HCT116 (cell line): ENCODE measurements at regions not wholly inside any gene's neighbourhood (a gene's known extent, or its start where the extent isn't known, plus 50 kb on each side); places are given as distances from the start of the nearest gene placed in this dataset.
"Not testable (repeated sequence)": the region's sequence is repeated elsewhere in the genome, so short reads cannot be mapped to it uniquely, and the experiment has no call there.

Source experiments
- ATAC-seq: fragments of 200-7000 bp; cut with Tn5 transposase; 2 replicates; pipeline ENCODE4 v1.9.1; 2020; ENCODE audit warnings: mild to moderate bottlenecking, moderate library complexity
- BruUV-seq: library from RNA; stranded (reverse); fragments of 400-500 nt; replicated peaks from 2 replicates; lab custom pipeline; 2021; lab: Mats Ljungman, UMichigan
- CTCF ChIA-PET: fragments of 300-600 bp; sonication (Branson Sonifier 250); formaldehyde crosslinking; loops from one replicate; lab custom pipeline; 2021; ENCODE audit warnings: antibody characterized with exemption; lab: Charles Lee
- POLR2A ChIA-PET: fragments of 300-600, 350-600 bp; sonication (Branson Sonifier 250); formaldehyde crosslinking; loops from one replicate; lab custom pipeline; 2021; ENCODE audit warnings: antibody characterized with exemption; lab: Charles Lee
- RAD21 ChIA-PET, 2 experiments: fragments of 300-600 bp; sonication (Branson Sonifier 250); formaldehyde crosslinking; loops; one replicate each; lab custom pipeline; 2023; ENCODE audit warnings: low total read pairs in 2 of 2; ENCODE audit not compliant: uncharacterized antibody in 2 of 2, unreplicated experiment in 2 of 2, low non-redundant PET in 1 of 2; lab: Charles Lee
- DNase-seq: peaks from one replicate; pipeline ENCODE4 v3.0.0-alpha.2; 2010; ENCODE audit warnings: low read depth, low spot score
- H2AFZ ChIP-seq: fragments of 200-600 bp; shearing (Covaris generic), sonication (generic); 2 replicates; pipeline ENCODE4 v1.6.1; 2017; ENCODE audit warnings: low read depth, mixed run types, mixed read lengths, antibody characterized with exemption, low read length; ENCODE audit not compliant: poor library complexity, severe bottlenecking
- H3K27ac ChIP-seq: 2 replicates; pipeline ENCODE4 v1.5.1; 2012; ENCODE audit warnings: low read depth, low read length
- H3K27me3 ChIP-seq: fragments of 200-600 bp; sonication (generic); 2 replicates; pipeline ENCODE4 v1.6.1; 2016; ENCODE audit warnings: mixed run types, low read length, mixed read lengths; ENCODE audit not compliant: insufficient read depth
- H3K36me3 ChIP-seq, 2 experiments: fragments of 200-500 bp in 1 of 2; fragments of 200-600 bp in 1 of 2; sonication (Bioruptor generic) in 1 of 2; sonication (generic) in 1 of 2; 2 replicates each; pipeline versions ENCODE4 v1.5.1 to v1.6.1; 2014 to 2016; ENCODE audit warnings: low read length in 2 of 2, inconsistent platforms in 1 of 2, mixed read lengths in 1 of 2, mixed run types in 1 of 2; ENCODE audit not compliant: insufficient read depth in 2 of 2, control insufficient read depth in 1 of 2
- H3K4me1 ChIP-seq, 2 experiments: fragments of 200-600 bp in 1 of 2; sonication (generic) in 1 of 2; 2 replicates each; pipeline versions ENCODE4 v1.5.1 to v1.6.1; 2012 to 2017; ENCODE audit warnings: low read length in 2 of 2, inconsistent platforms in 1 of 2, mild to moderate bottlenecking in 1 of 2, mixed read lengths in 1 of 2, mixed run types in 1 of 2, moderate library complexity in 1 of 2; ENCODE audit not compliant: insufficient read depth in 2 of 2, control insufficient read depth in 1 of 2
- H3K4me2 ChIP-seq: fragments of 200-600 bp; sonication (generic); 2 replicates; pipeline ENCODE4 v1.6.1; 2017; ENCODE audit warnings: mixed run types, low read length, mixed read lengths
- H3K4me3 ChIP-seq, 2 experiments: fragments of 200-600 bp in 1 of 2; sonication (generic) in 1 of 2; replicated peaks in 1 of 2; 2 replicates each; pipeline ENCODE4 v1.5.1; 2011 to 2016; ENCODE audit warnings: low read length in 2 of 2, control low read depth in 1 of 2, low read depth in 1 of 2, mild to moderate bottlenecking in 1 of 2, mixed read lengths in 1 of 2, mixed run types in 1 of 2
- H3K79me2 ChIP-seq: fragments of 200-600 bp; sonication (generic); 2 replicates; pipeline ENCODE4 v1.6.1; 2017; ENCODE audit warnings: mild to moderate bottlenecking, mixed run types, low read length, moderate library complexity, mixed read lengths; ENCODE audit not compliant: insufficient read depth
- H3K9ac ChIP-seq: fragments of 200-600 bp; sonication (generic); 2 replicates; pipeline ENCODE4 v1.6.1; 2016; ENCODE audit warnings: low read length, mixed read lengths
- H3K9me2 ChIP-seq: fragments of 200-600 bp; sonication (generic), shearing (Covaris generic); 2 replicates; pipeline ENCODE4 v1.6.1; 2017; ENCODE audit warnings: mixed run types, mild to moderate bottlenecking, moderate library complexity; ENCODE audit not compliant: insufficient read depth
- H3K9me3 ChIP-seq, 2 experiments: fragments of 200-500 bp in 1 of 2; fragments of 200-600 bp in 1 of 2; sonication (Bioruptor generic) in 1 of 2; sonication (generic) in 1 of 2; 2 replicates each; pipeline ENCODE4 v1.6.1; 2014 to 2017; ENCODE audit warnings: low read length in 2 of 2, mixed read lengths in 2 of 2, inconsistent platforms in 1 of 2, low read depth in 1 of 2, mild to moderate bottlenecking in 1 of 2, mixed run types in 1 of 2, moderate library complexity in 1 of 2; ENCODE audit not compliant: control insufficient read depth in 1 of 2, insufficient read depth in 1 of 2
- H4K20me1 ChIP-seq: fragments of 200-600 bp; sonication (generic), shearing (Covaris generic); 2 replicates; pipeline ENCODE4 v1.6.1; 2017; ENCODE audit warnings: mixed run types, mild to moderate bottlenecking, moderate library complexity; ENCODE audit not compliant: insufficient read depth
- intact Hi-C: fragments of 100-400 bp; cut with micrococcal nuclease; formaldehyde crosslinking; loops from 2 replicates; pipeline ENCODE4 v1.10.0; 2022

- H3K79me2 ChIP-seq, H3K9me3 ChIP-seq, H2AFZ ChIP-seq, RAD21 ChIA-PET, intact Hi-C loops, H3K27ac ChIP-seq, CTCF ChIA-PET, H3K4me2 ChIP-seq, H3K9me2 ChIP-seq, ATAC-seq, H3K9ac ChIP-seq, H4K20me1 ChIP-seq, POLR2A ChIA-PET, H3K36me3 ChIP-seq, H3K4me3 ChIP-seq, H3K4me1 ChIP-seq, H3K27me3 ChIP-seq, DNase-seq, BruUV-seq: not testable (repeated sequence)
These were observed 135.2 kb downstream of the FAM72B start for GRCh38 chr1:121048769-121049443.

GRCh38 chr1:121050097-121050496, 134.0 kb downstream of the FAM72B start:
- H3K9me3 ChIP-seq, H3K4me3 ChIP-seq, ATAC-seq, H3K27ac ChIP-seq, H3K4me1 ChIP-seq, POLR2A ChIA-PET, H2AFZ ChIP-seq, H3K4me2 ChIP-seq, H4K20me1 ChIP-seq, RAD21 ChIA-PET, H3K9ac ChIP-seq, DNase-seq, H3K27me3 ChIP-seq, H3K36me3 ChIP-seq, BruUV-seq, H3K9me2 ChIP-seq, CTCF ChIA-PET, H3K79me2 ChIP-seq, intact Hi-C loops: not testable (repeated sequence)

GRCh38 chr1:121051161-121051790, 132.9 kb downstream of the FAM72B start:
- ATAC-seq, intact Hi-C loops, H3K36me3 ChIP-seq, H3K27me3 ChIP-seq, H3K9me2 ChIP-seq, H4K20me1 ChIP-seq, DNase-seq, H3K4me1 ChIP-seq, H3K79me2 ChIP-seq, POLR2A ChIA-PET, RAD21 ChIA-PET, BruUV-seq, H3K9ac ChIP-seq, H2AFZ ChIP-seq, H3K4me2 ChIP-seq, H3K27ac ChIP-seq, H3K4me3 ChIP-seq, H3K9me3 ChIP-seq, CTCF ChIA-PET: not testable (repeated sequence)

GRCh38 chr1:121052081-121052660, 132.0 kb downstream of the FAM72B start:
- H2AFZ ChIP-seq, intact Hi-C loops, ATAC-seq, H3K4me2 ChIP-seq, CTCF ChIA-PET, H3K4me3 ChIP-seq, POLR2A ChIA-PET, H3K9me2 ChIP-seq, DNase-seq, H3K4me1 ChIP-seq, RAD21 ChIA-PET, H3K36me3 ChIP-seq, H3K27ac ChIP-seq, H3K79me2 ChIP-seq, H3K9ac ChIP-seq, H3K9me3 ChIP-seq, H3K27me3 ChIP-seq, H4K20me1 ChIP-seq, BruUV-seq: not testable (repeated sequence)
